ENCODE measurements at regions not wholly inside any gene's neighbourhood (a gene's known extent, or its start where the extent isn't known, plus 50 kb on each side); places are given as distances from the start of the nearest gene placed in this dataset.

DNA sequence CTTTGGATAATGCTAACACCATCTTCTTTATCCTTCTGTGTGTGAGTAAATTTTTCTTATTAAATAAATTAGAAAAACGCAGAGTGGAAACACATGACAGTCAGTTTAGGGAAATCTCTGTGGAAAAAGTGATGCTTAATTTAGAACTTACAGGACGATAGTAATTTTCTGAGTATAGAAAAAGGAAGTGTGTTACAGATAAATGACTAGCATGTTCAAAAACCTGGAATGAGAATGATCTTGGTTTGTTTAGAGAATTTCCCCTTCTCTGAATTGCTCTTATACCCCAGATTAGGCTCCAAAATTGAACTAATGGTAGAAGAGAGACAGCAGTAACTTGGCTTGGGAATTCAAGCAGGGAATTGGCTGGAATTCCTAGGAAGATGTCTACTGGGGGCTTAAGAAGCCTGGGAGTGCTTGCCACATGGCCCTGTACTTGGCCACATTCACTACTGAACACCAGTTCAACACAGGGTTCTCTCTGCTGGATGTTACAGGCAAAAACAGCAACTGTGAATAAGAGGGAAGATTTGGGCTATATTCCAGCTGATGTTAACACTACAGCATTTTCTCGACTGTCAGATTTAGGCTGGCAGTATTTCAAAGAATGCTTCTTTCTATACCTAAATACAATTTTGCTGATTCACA, 1004.2 kb downstream of the TTLL7 start:
- TF ChIP-seq EZH2 (IDR thresholded peaks at IDR 0.05; ENCODE audit: borderline replicate concordance, low read length) (no peak), CTCF (IDR thresholded peaks at IDR 0.05; ENCODE audit: low read length) (no peak)
